SK-N-SH (cell line): ENCODE measurements at regions not wholly inside any gene's neighbourhood (a gene's known extent, or its start where the extent isn't known, plus 50 kb on each side); places are given as distances from the start of the nearest gene placed in this dataset.

Source experiments
- CTCF ChIA-PET: fragments of 300-600, 350-600 bp; formaldehyde crosslinking; extraction: SDS; loops from one replicate; lab custom pipeline; 2021; lab: Yijun Ruan, JAX
- POLR2A ChIA-PET: fragments of 350-600 bp; sonication (Branson Sonifier 250); formaldehyde crosslinking; extraction: SDS; loops from one replicate; lab custom pipeline; 2020; ENCODE audit warnings: antibody characterized with exemption, inconsistent platforms; lab: Yijun Ruan, JAX
- DNase-seq: peaks from one replicate; pipeline ENCODE4 v3.0.0; 2012
- H2AFZ ChIP-seq: fragments of 200-600 bp; sonication (generic); 2 replicates; pipeline ENCODE4 v1.8.1; 2016; ENCODE audit warnings: antibody characterized with exemption, mild to moderate bottlenecking, low read depth
- H3F3A ChIP-seq: fragments of 200-600 bp; sonication (generic); replicated peaks from 2 replicates; pipeline ENCODE3; 2016; ENCODE audit warnings: antibody characterized with exemption, mild to moderate bottlenecking; ENCODE audit not compliant: insufficient read depth
- H3K27ac ChIP-seq, 2 experiments: fragments of 200-500 bp in 1 of 2; fragments of 200-600 bp in 1 of 2; sonication (Bioruptor generic) in 1 of 2; sonication (generic), shearing (Covaris generic) in 1 of 2; 2 replicates each; pipeline versions ENCODE4 v1.5.1 to v1.6.1; 2014 to 2016; ENCODE audit warnings: low read depth in 2 of 2, inconsistent platforms in 1 of 2, low read length in 1 of 2, mild to moderate bottlenecking in 1 of 2, mixed read lengths in 1 of 2
- H3K27me3 ChIP-seq: fragments of 200-600 bp; sonication (generic), shearing (Covaris generic); 2 replicates; pipeline ENCODE4 v1.6.1; 2016; ENCODE audit warnings: mixed run types; ENCODE audit not compliant: insufficient read depth
- H3K36me3 ChIP-seq, 2 experiments: fragments of 200-500 bp in 1 of 2; fragments of 200-600 bp in 1 of 2; sonication (Bioruptor generic) in 1 of 2; sonication (generic) in 1 of 2; replicated peaks in 1 of 2; 2 replicates each; pipeline versions ENCODE3 to v1.5.1; 2014 to 2016; ENCODE audit warnings: low read length in 1 of 2, mild to moderate bottlenecking in 1 of 2; ENCODE audit not compliant: insufficient read depth in 2 of 2, control insufficient read depth in 1 of 2
- H3K4me1 ChIP-seq, 2 experiments: fragments of 200-500 bp in 1 of 2; fragments of 200-600 bp in 1 of 2; sonication (Bioruptor generic) in 1 of 2; sonication (generic), shearing (Covaris generic) in 1 of 2; 2 replicates each; pipeline versions ENCODE4 v1.5.1 to v1.6.1; 2014 to 2016; ENCODE audit warnings: low read depth in 1 of 2, low read length in 1 of 2, mixed run types in 1 of 2; ENCODE audit not compliant: insufficient read depth in 2 of 2, control insufficient read depth in 1 of 2
- H3K4me2 ChIP-seq: fragments of 200-600 bp; sonication (generic), shearing (Covaris generic); 2 replicates; pipeline ENCODE4 v1.6.1; 2017; ENCODE audit warnings: mixed run types
- H3K4me3 ChIP-seq, 2 experiments: fragments of 200-500 bp in 1 of 2; fragments of 200-600 bp in 1 of 2; sonication (Bioruptor generic) in 1 of 2; sonication (generic), shearing (Covaris generic) in 1 of 2; 2 replicates each; pipeline versions ENCODE4 v1.5.1 to v1.8.1; 2014 to 2016; ENCODE audit warnings: low read depth in 2 of 2, inconsistent platforms in 1 of 2, low read length in 1 of 2, mild to moderate bottlenecking in 1 of 2, mixed read lengths in 1 of 2, moderate library complexity in 1 of 2
- H3K79me2 ChIP-seq: fragments of 200-600 bp; sonication (generic); 2 replicates; pipeline ENCODE4 v1.8.1; 2017; ENCODE audit warnings: mild to moderate bottlenecking; ENCODE audit not compliant: insufficient read depth
- H3K9ac ChIP-seq: fragments of 200-600 bp; sonication (generic); 2 replicates; pipeline ENCODE4 v1.6.1; 2017; ENCODE audit warnings: mixed run types
- H3K9me2 ChIP-seq: fragments of 200-600 bp; sonication (generic); 2 replicates; pipeline ENCODE4 v1.6.1; 2017; ENCODE audit warnings: mixed run types
- H3K9me3 ChIP-seq: fragments of 200-600 bp; sonication (generic); 2 replicates; pipeline ENCODE4 v1.6.1; 2017; ENCODE audit warnings: mixed run types, mild to moderate bottlenecking, moderate library complexity
- H4K20me1 ChIP-seq: fragments of 200-600 bp; sonication (generic); 2 replicates; pipeline ENCODE4 v1.6.1; 2017; ENCODE audit warnings: mild to moderate bottlenecking, mixed run types; ENCODE audit not compliant: insufficient read depth
- CTCF ChIP-seq: fragments of 200-600 bp; sonication (generic); IDR thresholded peaks from 2 replicates; pipeline ENCODE4 v1.6.1; 2017; ENCODE audit warnings: antibody characterized with exemption, mild to moderate bottlenecking, moderate library complexity
- FOXJ3 ChIP-seq: sonication (generic); formaldehyde crosslinking; IDR thresholded peaks from 2 replicates; pipeline ENCODE4 v1.5.1; 2020; ENCODE audit warnings: mild to moderate bottlenecking, missing genetic modification reagents
- GABPA ChIP-seq: IDR thresholded peaks from 2 replicates; pipeline ENCODE4 v1.4.0; 2012; ENCODE audit warnings: low read depth, mild to moderate bottlenecking
- MAX ChIP-seq: IDR thresholded peaks from 2 replicates; pipeline ENCODE4 v1.4.0; 2012; ENCODE audit warnings: low read depth
- PBX3 ChIP-seq: IDR thresholded peaks from 2 replicates; pipeline ENCODE4; 2012
- RAD21 ChIP-seq: IDR thresholded peaks from 2 replicates; pipeline ENCODE4 v1.6.1; 2012; ENCODE audit warnings: mild to moderate bottlenecking, low read length
- RCOR1 ChIP-seq: fragments of 150-350 bp; IDR thresholded peaks from 2 replicates; pipeline ENCODE4 v1.6.1; 2017; ENCODE audit warnings: antibody characterized with exemption, low read length
- RXRA ChIP-seq: IDR thresholded peaks from 2 replicates; pipeline ENCODE4 v1.4.0; 2012; ENCODE audit warnings: low read depth, mild to moderate bottlenecking, borderline replicate concordance
- TCF12 ChIP-seq: IDR thresholded peaks from 2 replicates; pipeline ENCODE4 v1.4.0; 2012
- ZBTB33 ChIP-seq: IDR thresholded peaks from 2 replicates; pipeline ENCODE4 v1.4.0; 2012; ENCODE audit warnings: low read depth, borderline replicate concordance
- WGBS: methylation state at CpG from one replicate; pipeline ENCODE4 v1.1.6; 2017; ENCODE audit warnings: low lambda C conversion rate; 5-methylcytosine and 5-hydroxymethylcytosine counted together

- TF ChIP-seq FOXJ3 (CRISPR knock-in tag) (no peak), CTCF (no peak), GABPA (no peak), MAX (no peak), RCOR1 (no peak), ZBTB33 (no peak), RXRA (no peak), PBX3 (no peak), RAD21 (no peak)
- TF ChIP-seq, all 33 proteins: peak for 0
These were observed 666.8 kb upstream of the TMEM132C start (continued) for GRCh38 chr12:127600211-127600610.

- Histone ChIP-seq H3K4me2 (no peak overlapping the region), H3K9me2 (no peaks in the 10 kb centered on the region; the same call in 1 of the 2 replicates), H4K20me1 (no peaks in the 10 kb centered on the region), H3K4me1 (no peaks in the 10 kb centered on the region), H2AFZ (no peak overlapping the region), H3F3A (no peaks in the 10 kb centered on the region), H3K27ac (no peak overlapping the region), H3K9ac (no peak overlapping the region), H3K4me3 (no peak overlapping the region), H3K79me2 (no peaks in the 10 kb centered on the region), H3K36me3 (no peaks in the 10 kb centered on the region), H3K9me3 (no peaks in the 10 kb centered on the region), H3K27me3 (no peaks in the 10 kb centered on the region)
- POLR2A ChIA-PET = no interaction called here
- TF ChIP-seq TCF12 = no peak
- no peak for DNase-seq
- 76% methylated on average over 3 of the region's 3 CpGs for WGBS
- CTCF ChIA-PET = interaction anchor here (1.5 kb wide), 1 partner anchor 11 kb away, joined by 3 read pairs; no protein-coding TSS in a partner anchor
These were observed 660.4 kb upstream of the TMEM132C start for GRCh38 chr12:127606476-127607015.
